Caco-2 (cell line): ENCODE measurements at regions not wholly inside any gene's neighbourhood (a gene's known extent, or its start where the extent isn't known, plus 50 kb on each side); places are given as distances from the start of the nearest gene placed in this dataset.

Experiments used
- BruUV-seq: library from RNA; stranded (reverse); fragments of 400-500 nt; replicated peaks from 2 replicates; lab custom pipeline; 2021; lab: Mats Ljungman, UMichigan
- CTCF ChIA-PET: fragments of 300-600 bp; sonication (Branson Sonifier 250); formaldehyde crosslinking; loops from one replicate; lab custom pipeline; 2022; ENCODE audit warnings: antibody characterized with exemption; lab: Charles Lee
- POLR2A ChIA-PET: fragments of 300-600 bp; sonication (Branson Sonifier 250); formaldehyde crosslinking; loops from one replicate; lab custom pipeline; 2022; ENCODE audit warnings: antibody characterized with exemption; lab: Charles Lee
- DNase-seq, 2 experiments: peaks; one replicate each; pipeline versions ENCODE4 v3.0.0 to v3.0.0-alpha.2; 2020 to 2022
- H3K27me3 ChIP-seq: replicated peaks from 2 replicates; pipeline ENCODE4 v1.6.0; 2011; ENCODE audit warnings: low read length; ENCODE audit not compliant: control insufficient read depth, insufficient read depth
- H3K36me3 ChIP-seq: 2 replicates; pipeline ENCODE4 v1.5.1; 2011; ENCODE audit warnings: low read length; ENCODE audit not compliant: control insufficient read depth, insufficient read depth
- H3K4me1 ChIP-seq: fragments of 250-450 bp; sonication (Bioruptor Pico); 2 replicates; pipeline ENCODE4 v1.5.1; 2020; ENCODE audit warnings: mild to moderate bottlenecking
- H3K4me3 ChIP-seq: 2 replicates; pipeline ENCODE4 v1.5.1; 2011; ENCODE audit warnings: low read depth, mild to moderate bottlenecking, control low read depth, low read length
- H3K9me3 ChIP-seq: fragments of 250-450 bp; sonication (Bioruptor Pico); 2 replicates; pipeline ENCODE4 v1.5.1; 2020; ENCODE audit warnings: mild to moderate bottlenecking, moderate library complexity
- H3K27ac Mint-ChIP-seq: one replicate; pipeline ENCODE4 v1.8.0; 2022; ENCODE audit warnings: mixed read lengths; ENCODE audit not compliant: unreplicated experiment
- H3K27me3 Mint-ChIP-seq: one replicate; pipeline ENCODE4 v1.8.0; 2022; ENCODE audit warnings: mixed read lengths; ENCODE audit not compliant: insufficient read depth, unreplicated experiment
- H3K36me3 Mint-ChIP-seq: one replicate; pipeline ENCODE4 v1.8.0; 2022; ENCODE audit warnings: mild to moderate bottlenecking, mixed read lengths; ENCODE audit not compliant: insufficient read depth, unreplicated experiment
- H3K4me1 Mint-ChIP-seq: one replicate; pipeline ENCODE4 v1.8.0; 2022; ENCODE audit warnings: low read depth, mixed read lengths; ENCODE audit not compliant: unreplicated experiment
- H3K4me3 Mint-ChIP-seq: one replicate; pipeline ENCODE4 v1.8.0; 2022; ENCODE audit warnings: mild to moderate bottlenecking, moderate library complexity, mixed read lengths; ENCODE audit not compliant: unreplicated experiment
- H3K9me3 Mint-ChIP-seq: one replicate; pipeline ENCODE4 v1.8.0; 2022; ENCODE audit warnings: mixed read lengths; ENCODE audit not compliant: unreplicated experiment
- intact Hi-C: fragments of 100-400 bp; cut with micrococcal nuclease; formaldehyde crosslinking; loops from one replicate; pipeline ENCODE4 v1.10.0; 2022; ENCODE audit not compliant: unreplicated experiment
- TF ChIP-seq, protein P1 (sequence below), 2 experiments: fragments of 200-600 bp in 1 of 2; IDR thresholded peaks; 1 replicate in 1 of 2; 2 replicates in 1 of 2; pipeline versions ENCODE4 v1.5.1 to v1.8.0; 2011 to 2022; ENCODE audit warnings: antibody characterized with exemption in 1 of 2, control low read depth in 1 of 2, inconsistent platforms in 1 of 2, low read depth in 1 of 2, low read length in 1 of 2, mild to moderate bottlenecking in 1 of 2, moderate library complexity in 1 of 2; ENCODE audit not compliant: insufficient read depth in 1 of 2, severe bottlenecking in 1 of 2, unreplicated experiment in 1 of 2

DNA sequence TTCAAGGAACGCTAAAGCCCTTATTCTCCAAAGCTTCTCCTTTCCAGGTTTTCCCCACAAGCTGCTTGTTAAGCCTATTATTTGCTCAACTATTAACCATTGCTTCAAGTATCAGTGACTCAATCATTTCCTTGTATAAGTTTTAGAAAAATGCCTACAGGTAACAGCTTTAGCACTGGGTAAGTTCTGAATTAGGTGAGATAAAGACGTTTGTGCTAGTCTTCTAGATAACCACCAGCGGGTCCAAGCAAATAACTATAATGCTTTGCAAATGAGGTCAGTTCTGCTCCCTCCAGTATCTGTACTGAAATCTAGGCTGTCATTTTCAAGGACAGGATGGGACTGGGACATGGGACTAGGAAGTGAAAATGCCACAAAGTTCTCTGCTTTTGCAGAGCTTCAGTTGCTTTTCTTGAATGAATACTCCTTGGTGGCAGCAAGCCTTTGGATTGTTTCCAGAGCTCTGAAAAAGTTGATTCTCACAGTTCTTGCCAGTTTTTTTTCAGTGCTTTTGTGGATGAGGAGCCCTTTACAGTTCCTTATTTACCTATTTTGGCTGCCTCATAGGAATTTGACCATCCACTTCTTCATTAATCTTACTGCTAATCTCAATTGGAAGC, 1487.7 kb downstream of the EFNB2 start:
- TF ChIP-seq, protein P1, sequence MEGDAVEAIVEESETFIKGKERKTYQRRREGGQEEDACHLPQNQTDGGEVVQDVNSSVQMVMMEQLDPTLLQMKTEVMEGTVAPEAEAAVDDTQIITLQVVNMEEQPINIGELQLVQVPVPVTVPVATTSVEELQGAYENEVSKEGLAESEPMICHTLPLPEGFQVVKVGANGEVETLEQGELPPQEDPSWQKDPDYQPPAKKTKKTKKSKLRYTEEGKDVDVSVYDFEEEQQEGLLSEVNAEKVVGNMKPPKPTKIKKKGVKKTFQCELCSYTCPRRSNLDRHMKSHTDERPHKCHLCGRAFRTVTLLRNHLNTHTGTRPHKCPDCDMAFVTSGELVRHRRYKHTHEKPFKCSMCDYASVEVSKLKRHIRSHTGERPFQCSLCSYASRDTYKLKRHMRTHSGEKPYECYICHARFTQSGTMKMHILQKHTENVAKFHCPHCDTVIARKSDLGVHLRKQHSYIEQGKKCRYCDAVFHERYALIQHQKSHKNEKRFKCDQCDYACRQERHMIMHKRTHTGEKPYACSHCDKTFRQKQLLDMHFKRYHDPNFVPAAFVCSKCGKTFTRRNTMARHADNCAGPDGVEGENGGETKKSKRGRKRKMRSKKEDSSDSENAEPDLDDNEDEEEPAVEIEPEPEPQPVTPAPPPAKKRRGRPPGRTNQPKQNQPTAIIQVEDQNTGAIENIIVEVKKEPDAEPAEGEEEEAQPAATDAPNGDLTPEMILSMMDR (IDR thresholded peaks at IDR 0.05; ENCODE audit: insufficient read depth in 1 of 2, low read depth in 1 of 2, low read length in 1 of 2, severe bottlenecking in 1 of 2, unreplicated experiment in 1 of 2) = no peak
- H3K4me3 Mint-ChIP-seq = no peak overlapping the region
- POLR2A ChIA-PET = no interaction called here
- H3K9me3 ChIP-seq = no peaks in the 10 kb centered on the region; the same call in 1 of the 2 replicates
- H3K4me1 Mint-ChIP-seq = no peaks in the 10 kb centered on the region
- no peak for DNase-seq
- H3K27me3 ChIP-seq = no peaks in the 10 kb centered on the region
- H3K4me1 ChIP-seq = no peaks in the 10 kb centered on the region
- H3K36me3 ChIP-seq = no peaks in the 10 kb centered on the region
- H3K4me3 ChIP-seq = no peak overlapping the region
- CTCF ChIA-PET = no interaction called here
- H3K27ac Mint-ChIP-seq = no peak overlapping the region
- H3K36me3 Mint-ChIP-seq = no peaks in the 10 kb centered on the region
- no TSS peak for BruUV-seq
- H3K27me3 Mint-ChIP-seq = peaks cover 3% of the 10 kb centered on the region
- intact Hi-C loops = no loop called here
- peaks cover 6% of the 10 kb centered on the region for H3K9me3 Mint-ChIP-seq

DNA sequence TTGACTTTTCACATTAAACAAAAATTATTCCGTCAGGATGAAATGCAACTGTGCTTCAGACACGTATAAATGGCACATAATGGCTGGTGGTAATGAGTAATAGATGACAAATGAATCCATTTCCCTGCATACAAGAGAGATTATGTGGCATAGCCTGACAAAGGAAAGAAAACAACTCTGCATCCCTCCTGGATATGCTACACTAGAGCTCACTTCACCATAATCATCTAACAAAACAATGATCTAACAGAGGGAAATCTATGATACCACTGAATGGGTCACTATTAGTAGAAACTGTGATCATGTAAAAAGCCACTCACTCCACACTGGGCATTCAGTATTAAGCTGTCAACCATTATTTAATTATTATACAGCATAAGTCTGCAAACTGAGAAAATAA, 1498.4 kb downstream of the EFNB2 start:
- H3K4me3 ChIP-seq = no peak overlapping the region
- H3K27me3 Mint-ChIP-seq = no peaks in the 10 kb centered on the region
- no peak overlapping the region for H3K27ac Mint-ChIP-seq
- no peaks in the 10 kb centered on the region for H3K4me1 Mint-ChIP-seq
- H3K9me3 ChIP-seq = peaks cover 4% of the 10 kb centered on the region; the same call in 1 of the 2 replicates
- no peaks in the 10 kb centered on the region for H3K27me3 ChIP-seq
- BruUV-seq = no TSS peak
- H3K9me3 Mint-ChIP-seq = peaks cover 2% of the 10 kb centered on the region
- no peaks in the 10 kb centered on the region for H3K4me1 ChIP-seq
- no peaks in the 10 kb centered on the region for H3K36me3 Mint-ChIP-seq
- H3K36me3 ChIP-seq = no peaks in the 10 kb centered on the region
- TF ChIP-seq, protein P1 (IDR thresholded peaks at IDR 0.05; ENCODE audit: insufficient read depth in 1 of 2, low read depth in 1 of 2, low read length in 1 of 2, severe bottlenecking in 1 of 2, unreplicated experiment in 1 of 2) = no peak
- CTCF ChIA-PET = no interaction called here
- intact Hi-C loops = no loop called here
- DNase-seq = no peak
- POLR2A ChIA-PET = no interaction called here
- no peak overlapping the region for H3K4me3 Mint-ChIP-seq

DNA sequence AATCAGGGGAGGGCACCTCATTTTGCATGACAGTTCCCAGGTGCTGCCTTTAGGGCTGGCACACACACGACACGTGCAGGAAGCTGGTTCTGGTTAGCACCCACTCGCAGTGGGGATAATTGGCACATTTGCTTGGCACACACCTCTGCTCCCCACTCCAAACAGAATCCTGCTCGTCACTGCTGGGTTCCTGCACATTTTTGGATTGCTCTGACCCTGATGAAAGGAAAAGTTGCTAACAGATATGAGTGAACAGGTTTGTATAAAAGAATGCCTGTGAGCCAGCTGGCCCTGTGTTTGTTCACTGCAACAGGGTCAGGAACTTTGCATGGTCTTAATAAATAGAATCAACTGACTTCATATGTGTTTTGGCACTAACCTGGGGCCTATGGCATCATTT, 1500.4 kb downstream of the EFNB2 start:
- ChIA-PET CTCF (no interaction called here), POLR2A (no interaction called here)
- no peaks in the 10 kb centered on the region for H3K36me3 ChIP-seq
- TF ChIP-seq, protein P1 (IDR thresholded peaks at IDR 0.05; ENCODE audit: insufficient read depth in 1 of 2, low read depth in 1 of 2, low read length in 1 of 2, severe bottlenecking in 1 of 2, unreplicated experiment in 1 of 2) = no peak
- no peaks in the 10 kb centered on the region for H3K9me3 ChIP-seq
- DNase-seq = no peak
- Mint-ChIP-seq H3K27me3 (peaks cover 4% of the 10 kb centered on the region), H3K36me3 (no peaks in the 10 kb centered on the region), H3K4me3 (no peak overlapping the region), H3K4me1 (no peaks in the 10 kb centered on the region), H3K27ac (no peak overlapping the region), H3K9me3 (no peaks in the 10 kb centered on the region)
- intact Hi-C loops = no loop called here
- BruUV-seq = no TSS peak
- H3K4me1 ChIP-seq = no peaks in the 10 kb centered on the region
- no peaks in the 10 kb centered on the region for H3K27me3 ChIP-seq
- no peak overlapping the region for H3K4me3 ChIP-seq
